H1 (cell line): ENCODE measurements at regions not wholly inside any gene's neighbourhood (a gene's known extent, or its start where the extent isn't known, plus 50 kb on each side); places are given as distances from the start of the nearest gene placed in this dataset.

Experiments
- CTCF ChIA-PET: fragments of 300-600 bp; sonication (Branson Sonifier 250); formaldehyde crosslinking; loops from one replicate; lab custom pipeline; 2021; ENCODE audit not compliant: partially characterized antibody; lab: Charles Lee
- POLR2A ChIA-PET: fragments of 300-600 bp; sonication (Branson Sonifier 250); formaldehyde crosslinking; loops from one replicate; lab custom pipeline; 2021; ENCODE audit warnings: inconsistent platforms; ENCODE audit not compliant: partially characterized antibody; lab: Charles Lee
- DNase-seq, 2 experiments: peaks; one replicate each; pipeline versions ENCODE4 v3.0.0 to v3.0.0-alpha.2; 2010 to 2022; ENCODE audit warnings: low spot score in 2 of 2, low read depth in 1 of 2, mixed read lengths in 1 of 2
- FAIRE-seq: peaks from 2 replicates; lab custom pipeline; 2011; peaks lifted over from hg19 to GRCh38; lab: Jason Lieb, UNC
- H2AFZ ChIP-seq: 2 replicates; pipeline ENCODE4 v1.8.1; 2012; ENCODE audit warnings: low read length, inconsistent platforms
- H2AK5ac ChIP-seq: 2 replicates; pipeline ENCODE4 v1.6.1; 2013; ENCODE audit warnings: low read depth, low read length
- H2BK120ac ChIP-seq: replicated peaks from 2 replicates; pipeline ENCODE3; 2013; ENCODE audit warnings: low read depth, low read length, inconsistent platforms
- H2BK12ac ChIP-seq: 2 replicates; pipeline ENCODE4 v1.6.1; 2013; ENCODE audit warnings: low read depth, low read length
- H2BK15ac ChIP-seq: 2 replicates; pipeline ENCODE4 v1.6.1; 2013; ENCODE audit warnings: low read length
- H2BK20ac ChIP-seq: 2 replicates; pipeline ENCODE4 v1.6.1; 2013; ENCODE audit warnings: low read length
- H2BK5ac ChIP-seq: 2 replicates; pipeline ENCODE4 v1.6.1; 2013; ENCODE audit warnings: low read depth, low read length
- H3K14ac ChIP-seq: 2 replicates; pipeline ENCODE4 v1.6.1; 2013; ENCODE audit warnings: inconsistent platforms; ENCODE audit not compliant: insufficient read length
- H3K18ac ChIP-seq: 2 replicates; pipeline ENCODE4 v1.6.1; 2013; ENCODE audit warnings: low read length; ENCODE audit errors: extremely low read depth
- H3K23ac ChIP-seq: 2 replicates; pipeline ENCODE4 v1.6.1; 2013; ENCODE audit warnings: inconsistent platforms; ENCODE audit not compliant: insufficient read length
- H3K23me2 ChIP-seq: 2 replicates; pipeline ENCODE4 v1.6.1; 2013; ENCODE audit warnings: low read depth, low read length
- H3K27ac ChIP-seq: 2 replicates; pipeline ENCODE4 v1.6.1; 2011; ENCODE audit warnings: low read depth, low read length, inconsistent platforms
- H3K27me3 ChIP-seq, 4 experiments: replicated peaks in 1 of 4; 1 replicate in 1 of 4; 2 replicates in 3 of 4; pipeline versions ENCODE4 v1.6.1 to v1.8.1; 2011 to 2013; ENCODE audit warnings: low read length in 3 of 4, mild to moderate bottlenecking in 3 of 4, inconsistent platforms in 2 of 4, mixed read lengths in 2 of 4, moderate library complexity in 1 of 4; ENCODE audit not compliant: control insufficient read depth in 3 of 4, insufficient read depth in 3 of 4; ENCODE audit errors: extremely low read depth in 1 of 4
- H3K36me3 ChIP-seq, 4 experiments: 2 replicates each; pipeline versions ENCODE4 v1.6.1 to v1.8.1; 2011 to 2013; ENCODE audit warnings: mild to moderate bottlenecking in 4 of 4, low read length in 3 of 4, moderate library complexity in 2 of 4, control low read depth in 1 of 4, inconsistent platforms in 1 of 4; ENCODE audit not compliant: insufficient read depth in 4 of 4, control insufficient read depth in 2 of 4
- H3K4ac ChIP-seq: replicated peaks from 2 replicates; pipeline ENCODE3; 2013; ENCODE audit warnings: low read length, low read depth, mixed read lengths, inconsistent platforms; ENCODE audit not compliant: insufficient read length
- H3K4me1 ChIP-seq, 4 experiments: replicated peaks in 1 of 4; 1 replicate in 1 of 4; 2 replicates in 3 of 4; pipeline versions ENCODE4 v1.6.1 to v1.8.1; 2011 to 2013; ENCODE audit warnings: low read length in 3 of 4, inconsistent platforms in 2 of 4, mixed read lengths in 1 of 4; ENCODE audit not compliant: insufficient read depth in 4 of 4, control insufficient read depth in 3 of 4
- H3K4me2 ChIP-seq, 2 experiments: 2 replicates each; pipeline versions ENCODE4 v1.6.1 to v1.8.1; 2011 to 2013; ENCODE audit warnings: low read depth in 2 of 2, low read length in 2 of 2, control low read depth in 1 of 2, inconsistent platforms in 1 of 2, mild to moderate bottlenecking in 1 of 2; ENCODE audit not compliant: insufficient read depth in 1 of 2
- H3K4me3 ChIP-seq, 4 experiments: fragments of 200-600, 300-600 bp in 1 of 4; sonication (generic), shearing (Covaris generic), sonication (Bioruptor Twin) in 1 of 4; 2 replicates each; pipeline versions ENCODE4 v1.5.1 to v1.8.1; 2011 to 2016; ENCODE audit warnings: low read length in 4 of 4, low read depth in 3 of 4, control low read depth in 2 of 4, inconsistent platforms in 2 of 4, mild to moderate bottlenecking in 2 of 4, mixed read lengths in 1 of 4, moderate library complexity in 1 of 4; ENCODE audit not compliant: insufficient read depth in 2 of 4; ENCODE audit errors: extremely low read depth in 1 of 4
- H3K56ac ChIP-seq: replicated peaks from 2 replicates; pipeline ENCODE3; 2013; ENCODE audit warnings: low read depth, mild to moderate bottlenecking, mixed read lengths, low read length, inconsistent platforms; ENCODE audit not compliant: insufficient read length
- H3K79me1 ChIP-seq: 2 replicates; pipeline ENCODE4 v1.6.1; 2013; ENCODE audit warnings: low read depth, low read length, control low read depth
- H3K79me2 ChIP-seq, 2 experiments: 2 replicates each; pipeline versions ENCODE4 v1.6.1 to v1.8.1; 2012 to 2013; ENCODE audit warnings: low read length in 2 of 2, mild to moderate bottlenecking in 2 of 2, inconsistent platforms in 1 of 2; ENCODE audit not compliant: insufficient read depth in 2 of 2, control insufficient read depth in 1 of 2
- H3K9ac ChIP-seq, 4 experiments: replicated peaks in 1 of 4; 1 replicate in 1 of 4; 2 replicates in 3 of 4; pipeline versions ENCODE4 v1.6.1 to v1.8.1; 2011 to 2013; ENCODE audit warnings: low read depth in 3 of 4, low read length in 3 of 4, control low read depth in 2 of 4, mild to moderate bottlenecking in 2 of 4, moderate library complexity in 2 of 4, inconsistent platforms in 1 of 4; ENCODE audit errors: extremely low read depth in 1 of 4
- H3K9me3 ChIP-seq, 2 experiments: 2 replicates each; pipeline versions ENCODE4 v1.6.1 to v1.8.1; 2012 to 2013; ENCODE audit warnings: mild to moderate bottlenecking in 2 of 2, moderate library complexity in 2 of 2, control low read depth in 1 of 2, inconsistent platforms in 1 of 2, low read depth in 1 of 2, low read length in 1 of 2, mixed read lengths in 1 of 2; ENCODE audit not compliant: insufficient read depth in 2 of 2
- H4K20me1 ChIP-seq, 2 experiments: replicated peaks in 1 of 2; 2 replicates each; pipeline versions ENCODE3 to v1.8.1; 2011 to 2013; ENCODE audit warnings: inconsistent platforms in 2 of 2, low read length in 2 of 2, mild to moderate bottlenecking in 1 of 2; ENCODE audit not compliant: insufficient read depth in 2 of 2, control insufficient read depth in 1 of 2
- H4K5ac ChIP-seq: 2 replicates; pipeline ENCODE4 v1.6.1; 2013; ENCODE audit warnings: low read length, low read depth, mixed read lengths, inconsistent platforms; ENCODE audit not compliant: insufficient read length
- H4K8ac ChIP-seq: 2 replicates; pipeline ENCODE4 v1.8.0; 2013; ENCODE audit warnings: mild to moderate bottlenecking, moderate library complexity, low read length, inconsistent platforms; ENCODE audit not compliant: insufficient read depth; ENCODE audit errors: extremely low read depth
- H4K91ac ChIP-seq: replicated peaks from 2 replicates; pipeline ENCODE3; 2013; ENCODE audit warnings: low read length, mixed read lengths, inconsistent platforms; ENCODE audit not compliant: insufficient read length
- BRCA1 ChIP-seq: IDR thresholded peaks from 2 replicates; pipeline ENCODE4 v1.6.1; 2012; ENCODE audit warnings: low read depth, low read length, improper control_type of control experiment
- CHD2 ChIP-seq: IDR thresholded peaks from 2 replicates; pipeline ENCODE4 v1.6.1; 2012; ENCODE audit warnings: low read length, improper control_type of control experiment
- CTBP2 ChIP-seq: IDR thresholded peaks from 2 replicates; pipeline ENCODE4 v1.7.0; 2011; ENCODE audit warnings: borderline replicate concordance, mild to moderate bottlenecking, moderate library complexity, mixed read lengths, low read length; ENCODE audit not compliant: insufficient read depth, insufficient read length
- EP300 ChIP-seq, 2 experiments: IDR thresholded peaks; 1 replicate in 1 of 2; 2 replicates in 1 of 2; pipeline ENCODE4 v1.6.1; 2011 to 2012; ENCODE audit warnings: low read depth in 2 of 2, low read length in 2 of 2, mild to moderate bottlenecking in 2 of 2, borderline replicate concordance in 1 of 2, inconsistent platforms in 1 of 2, moderate library complexity in 1 of 2
- EZH2 ChIP-seq: fragments of 200-600 bp; sonication (generic); IDR thresholded peaks from 2 replicates; pipeline ENCODE4 v1.7.1; 2012; ENCODE audit warnings: low read depth, mild to moderate bottlenecking, moderate library complexity, low read length, inconsistent platforms; ENCODE audit not compliant: severe bottlenecking
- JUND ChIP-seq: IDR thresholded peaks from 2 replicates; pipeline ENCODE4 v1.6.1; 2011; ENCODE audit warnings: mild to moderate bottlenecking, improper control_type of control experiment, low read length
- MAFK ChIP-seq: IDR thresholded peaks from 2 replicates; pipeline ENCODE4 v1.6.1; 2012; ENCODE audit warnings: low read depth, mild to moderate bottlenecking, improper control_type of control experiment, low read length
- POU5F1 ChIP-seq: IDR thresholded peaks from 2 replicates; pipeline ENCODE4 v1.6.1; 2011; ENCODE audit warnings: low read depth, mild to moderate bottlenecking, low read length, moderate library complexity
- RBBP5 ChIP-seq: IDR thresholded peaks from 2 replicates; pipeline ENCODE4 v1.7.1; 2012; ENCODE audit warnings: low read depth, mild to moderate bottlenecking, inconsistent platforms, low read length, moderate library complexity, borderline replicate concordance
- TBP ChIP-seq: IDR thresholded peaks from 2 replicates; pipeline ENCODE4 v1.6.1; 2011; ENCODE audit warnings: low read depth, low read length, improper control_type of control experiment
- YY1 ChIP-seq: IDR thresholded peaks from 2 replicates; pipeline ENCODE4 v1.6.1; 2011; ENCODE audit warnings: low read depth, mild to moderate bottlenecking, low read length
- ZNF274 ChIP-seq: IDR thresholded peaks from 2 replicates; pipeline ENCODE4 v1.7.0; 2012; ENCODE audit warnings: low read length, borderline replicate concordance; ENCODE audit errors: extremely low read depth
- WGBS, 2 experiments: shearing (Covaris generic) in 1 of 2; methylation state at CpG; one replicate each; pipeline versions ENCODE4 v1.1.6 to v1.1.7; 2013 to 2015; ENCODE audit warnings: low lambda C conversion rate in 2 of 2, mixed read lengths in 2 of 2, inconsistent platforms in 1 of 2, low coverage in 1 of 2, missing lambda C conversion rate in 1 of 2; ENCODE audit not compliant: insufficient replicate concordance in 2 of 2, insufficient coverage in 1 of 2, insufficient read length in 1 of 2; ENCODE audit errors: extremely low coverage in 1 of 2, missing lambda C conversion rate in 1 of 2; 5-methylcytosine and 5-hydroxymethylcytosine counted together
- TF ChIP-seq, protein P1 (sequence below): IDR thresholded peaks from 2 replicates; pipeline ENCODE4 v1.6.1; 2011; ENCODE audit warnings: low read length, improper control_type of control experiment

- H2BK120ac ChIP-seq = no peak overlapping the region
- H3K56ac ChIP-seq = no peak overlapping the region
- no peaks in the 10 kb centered on the region for H3K79me1 ChIP-seq
- no peak overlapping the region for H4K91ac ChIP-seq
- no peak overlapping the region for H3K9ac ChIP-seq
- no peak overlapping the region for H2BK20ac ChIP-seq
- POLR2A ChIA-PET = no interaction called here
- no peaks in the 10 kb centered on the region for H3K4me1 ChIP-seq
- H3K79me2 ChIP-seq = no peaks in the 10 kb centered on the region
- no peaks in the 10 kb centered on the region for H3K36me3 ChIP-seq
- no peak for DNase-seq
- H3K4ac ChIP-seq = no peak overlapping the region
- no peak overlapping the region for H3K23ac ChIP-seq
- H3K27ac ChIP-seq = no peak overlapping the region
- no peaks in the 10 kb centered on the region for H4K20me1 ChIP-seq
- no peak overlapping the region for H3K4me2 ChIP-seq
- TF ChIP-seq ZNF274 = no peak
- no peak for TF ChIP-seq RBBP5
- no peak for TF ChIP-seq POU5F1
- TF ChIP-seq MAFK = no peak
- no peak for TF ChIP-seq EP300 (IDR thresholded peaks at IDR 0.05; ENCODE audit: borderline replicate concordance in 1 of 2, low read depth in 2 of 2, low read length in 2 of 2)
- TF ChIP-seq TBP = no peak
- TF ChIP-seq, protein P1, sequence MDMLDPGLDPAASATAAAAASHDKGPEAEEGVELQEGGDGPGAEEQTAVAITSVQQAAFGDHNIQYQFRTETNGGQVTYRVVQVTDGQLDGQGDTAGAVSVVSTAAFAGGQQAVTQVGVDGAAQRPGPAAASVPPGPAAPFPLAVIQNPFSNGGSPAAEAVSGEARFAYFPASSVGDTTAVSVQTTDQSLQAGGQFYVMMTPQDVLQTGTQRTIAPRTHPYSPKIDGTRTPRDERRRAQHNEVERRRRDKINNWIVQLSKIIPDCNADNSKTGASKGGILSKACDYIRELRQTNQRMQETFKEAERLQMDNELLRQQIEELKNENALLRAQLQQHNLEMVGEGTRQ = no peak
- TF ChIP-seq CTBP2 = no peak
- no peak for TF ChIP-seq EZH2
- no peak for TF ChIP-seq YY1
- no peak for TF ChIP-seq BRCA1
- TF ChIP-seq CHD2 = no peak
- no peak for TF ChIP-seq JUND
- TF ChIP-seq, all 59 proteins: peak for 0
- H2BK12ac ChIP-seq = no peak overlapping the region
- CTCF ChIA-PET = interaction anchor here (0.8 to 6.7 kb wide), 2 partner anchors 13 to 99 kb away, joined by 3 to 39 read pairs; no protein-coding TSS in a partner anchor
- no peak overlapping the region for H2BK15ac ChIP-seq
- no peak overlapping the region for H3K14ac ChIP-seq
- H2AK5ac ChIP-seq = no peak overlapping the region
- H3K4me3 ChIP-seq = no peak overlapping the region
- H3K9me3 ChIP-seq = no peaks in the 10 kb centered on the region
- H2BK5ac ChIP-seq = no peak overlapping the region
- H3K27me3 ChIP-seq = no peaks in the 10 kb centered on the region
- no peak overlapping the region for H2AFZ ChIP-seq
- no peak overlapping the region for H4K5ac ChIP-seq
- 92% methylated on average over 6 of the region's 6 CpGs; no CpG with 5 or more reads in 1 of the 2 experiments for WGBS, 2 experiments
- no peaks in the 10 kb centered on the region for H3K23me2 ChIP-seq
- H4K8ac ChIP-seq = no peak overlapping the region
- no peak for FAIRE-seq
- no peak overlapping the region for H3K18ac ChIP-seq
Measured at GRCh38 chr10:121058082-121058481, 206.9 kb downstream of the WDR11 start.
